H1 (cell line): ENCODE measurements at regions not wholly inside any gene's neighbourhood (a gene's known extent, or its start where the extent isn't known, plus 50 kb on each side); places are given as distances from the start of the nearest gene placed in this dataset.

Experiments
- CEBPB ChIP-seq: IDR thresholded peaks from 2 replicates; pipeline ENCODE4 v1.6.1; 2012; ENCODE audit warnings: low read depth, low read length
- FOSL1 ChIP-seq: IDR thresholded peaks from 2 replicates; pipeline ENCODE4 v1.6.1; 2011; ENCODE audit warnings: mild to moderate bottlenecking, low read depth, low read length, moderate library complexity; ENCODE audit not compliant: insufficient read depth
- POU5F1 ChIP-seq: IDR thresholded peaks from 2 replicates; pipeline ENCODE4 v1.6.1; 2011; ENCODE audit warnings: low read depth, mild to moderate bottlenecking, low read length, moderate library complexity
- RAD21 ChIP-seq, 2 experiments: IDR thresholded peaks in 1 of 2; conservative IDR thresholded peaks in 1 of 2; 2 replicates each; pipeline ENCODE4 v1.6.1; 2011; ENCODE audit warnings: low read depth in 2 of 2, low read length in 2 of 2, improper control_type of control experiment in 1 of 2, inconsistent platforms in 1 of 2, mild to moderate bottlenecking in 1 of 2, moderate library complexity in 1 of 2
- SP1 ChIP-seq: IDR thresholded peaks from 2 replicates; pipeline ENCODE4 v1.6.1; 2011; ENCODE audit warnings: low read depth, low read length

GRCh38 chr13:18962168-18962734 lies 219.4 kb downstream of the TUBA3C start (continued):
- TF ChIP-seq POU5F1 (no peak), FOSL1 (no peak), SP1 (no peak), RAD21 (IDR thresholded peaks at IDR 0.05 in 1 of 2, conservative IDR thresholded peaks at IDR 0.05 in 1 of 2; ENCODE audit: low read depth in 2 of 2, low read length in 2 of 2) (no peak), CEBPB (no peak)
